Dedifferentiated amniotic fluid mesenchymal stem cell (primary cell): ENCODE measurements at regions not wholly inside any gene's neighbourhood (a gene's known extent, or its start where the extent isn't known, plus 50 kb on each side); places are given as distances from the start of the nearest gene placed in this dataset.

Source experiments
- DNase-seq: peaks from one replicate; pipeline ENCODE4 v3.0.0-alpha.2; 2016; ENCODE audit errors: extremely low spot score

DNA sequence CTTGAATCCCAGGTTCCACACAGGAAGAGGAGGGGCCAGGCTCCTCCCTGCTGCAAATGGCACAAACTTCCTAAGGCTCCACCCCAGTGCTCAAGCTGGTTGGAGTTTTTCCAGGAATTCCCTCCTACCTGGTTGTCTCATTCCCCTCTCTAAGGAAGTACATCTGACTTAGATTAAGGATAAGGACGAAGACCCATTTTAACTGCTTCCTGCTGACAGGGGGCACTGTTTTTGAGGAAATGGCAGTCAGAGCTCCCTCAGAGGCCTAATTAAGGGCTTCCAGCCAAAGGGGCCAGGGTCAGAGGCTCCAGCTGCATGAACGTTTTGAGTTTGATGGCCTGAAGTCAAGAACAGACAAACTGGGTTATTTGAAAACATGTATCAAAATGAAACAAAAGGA is 1084.7 kb downstream of the SLC6A15 start:
- no peak for DNase-seq

GRCh38 chr12:83827193-83827592 is 1085.4 kb downstream of the SLC6A15 start:
- no peak for DNase-seq

- DNase-seq, result no peak
Observed at GRCh38 chr12:83826112-83826511, 1086.5 kb downstream of the SLC6A15 start.

GRCh38 chr12:83823386-83824045 is 1089.1 kb downstream of the SLC6A15 start:
- DNase-seq, result no peak

GRCh38 chr12:83821967-83822366 is 1090.6 kb downstream of the SLC6A15 start:
- DNase-seq, result no peak

DNA sequence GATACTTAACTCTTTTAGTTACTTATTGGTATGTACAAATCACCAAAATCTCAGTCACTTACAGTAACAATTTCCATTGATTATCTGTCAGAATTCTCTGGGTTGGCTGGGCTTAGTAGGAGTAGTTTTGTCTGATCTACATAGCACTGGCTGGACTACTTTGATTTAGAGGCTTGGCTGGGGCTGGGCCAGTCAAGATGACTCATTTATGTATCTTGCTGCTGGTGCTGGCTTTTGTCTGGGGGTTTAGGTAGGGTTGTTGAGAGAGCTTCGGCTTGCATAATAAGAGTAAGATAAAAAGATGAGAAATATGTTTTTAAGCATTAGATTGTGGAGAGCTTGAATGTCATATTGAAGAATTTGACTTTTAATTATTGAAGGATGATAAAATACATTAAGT is 1093.7 kb downstream of the SLC6A15 start:
- no peak for DNase-seq

- no peak for DNase-seq
Observed at GRCh38 chr12:83817730-83818129, 1094.9 kb downstream of the SLC6A15 start.

DNA sequence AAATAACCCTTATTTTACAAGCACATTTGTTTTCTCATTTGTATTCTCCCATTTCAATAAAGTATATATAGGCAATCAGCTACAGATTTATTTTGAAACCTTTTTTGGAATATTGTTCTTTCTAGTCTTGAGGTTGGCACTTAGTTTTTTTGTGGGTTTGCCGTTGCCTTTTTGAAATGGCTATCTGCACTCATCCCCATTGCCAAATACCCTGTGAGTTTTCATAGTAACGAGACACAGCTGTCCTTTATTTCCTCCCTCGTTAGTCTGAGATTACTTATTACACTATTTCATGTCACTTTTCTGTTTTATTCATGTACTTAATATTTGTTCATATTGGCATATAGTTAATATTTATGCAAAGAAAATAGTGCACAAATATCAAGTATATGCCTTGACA is 1104.0 kb downstream of the SLC6A15 start:
- no peak for DNase-seq

GRCh38 chr12:83807871-83808270 is 1104.7 kb downstream of the SLC6A15 start:
- no peak for DNase-seq

GRCh38 chr12:83805873-83806272 is 1106.7 kb downstream of the SLC6A15 start:
- no peak for DNase-seq

DNA sequence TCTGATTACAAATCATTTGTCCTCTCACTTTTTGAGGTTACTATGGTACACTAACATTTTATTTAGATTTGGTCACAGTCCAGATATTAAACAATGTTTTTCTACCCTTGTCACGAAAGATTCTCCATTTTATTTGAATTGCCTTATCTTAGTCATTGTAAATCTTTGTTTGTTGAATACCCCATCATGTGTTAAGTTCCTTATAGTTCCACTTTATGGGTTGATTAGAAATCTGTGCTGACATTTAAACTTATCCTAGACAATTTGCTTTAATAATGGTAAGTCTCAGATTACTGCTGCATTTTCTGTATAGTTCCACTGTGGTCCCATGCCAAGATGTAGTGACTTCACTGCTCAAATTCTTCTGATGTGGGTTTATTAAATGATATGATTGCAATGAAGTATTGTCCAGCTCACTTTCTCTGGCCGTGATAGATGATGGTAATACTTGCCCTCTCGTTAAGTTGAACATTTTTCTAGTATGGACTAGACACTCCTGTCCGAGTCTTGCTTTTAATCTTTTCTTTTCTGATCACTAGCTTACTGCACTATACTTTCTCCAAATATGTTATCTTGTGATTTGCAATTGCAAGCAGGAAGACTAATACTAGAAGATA is 1107.3 kb downstream of the SLC6A15 start:
- DNase-seq, result no peak

- no peak for DNase-seq
Observed at GRCh38 chr12:83801972-83802371, 1110.6 kb downstream of the SLC6A15 start.

DNA sequence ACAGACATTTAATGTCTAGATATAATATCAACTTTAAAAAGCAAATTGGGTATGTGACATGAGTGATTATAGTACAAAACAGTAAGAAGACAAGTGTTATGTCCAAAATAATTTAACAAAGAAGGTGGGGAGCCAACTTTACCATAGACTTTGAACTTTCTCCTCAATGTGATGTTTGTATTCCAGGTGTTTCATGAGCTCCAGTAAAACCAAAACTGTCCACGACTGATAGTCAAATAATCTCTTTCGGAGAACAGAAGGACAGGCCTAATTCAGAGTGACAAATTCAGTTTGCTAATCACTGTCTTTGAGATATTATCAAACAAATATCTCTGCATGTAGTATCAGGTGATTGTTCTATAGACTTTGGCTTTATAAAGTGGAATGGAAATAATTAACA is 1112.6 kb downstream of the SLC6A15 start:
- no peak for DNase-seq

GRCh38 chr12:83796531-83796930 is 1109.8 kb downstream of the TMTC2 start:
- DNase-seq, result no peak

GRCh38 chr12:83793616-83794015 is 1106.9 kb downstream of the TMTC2 start:
- no peak for DNase-seq

GRCh38 chr12:83784298-83784890 is 1097.7 kb downstream of the TMTC2 start:
- DNase-seq, result no peak

GRCh38 chr12:83779526-83779925 is 1092.8 kb downstream of the TMTC2 start:
- DNase-seq, result no peak

DNA sequence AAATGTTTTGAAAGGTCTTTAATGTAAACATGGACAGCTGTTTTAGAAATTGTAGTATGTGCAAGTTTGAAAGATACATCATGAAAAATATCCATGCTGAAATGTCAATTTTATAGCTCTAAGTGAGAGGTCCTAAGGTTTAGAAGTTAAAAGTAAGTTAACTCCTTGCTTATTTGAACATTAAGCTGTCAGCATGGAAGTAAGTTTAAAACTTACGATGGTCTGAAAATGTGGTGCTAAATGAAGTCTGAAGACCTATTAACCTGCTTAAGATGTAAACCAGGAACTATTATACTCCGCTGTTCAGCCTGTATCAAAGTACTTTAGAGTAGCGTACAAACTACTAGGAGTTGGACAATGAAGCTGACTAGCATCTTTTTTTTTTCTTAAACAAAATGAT is 1082.4 kb downstream of the TMTC2 start:
- no peak for DNase-seq

- DNase-seq, result no peak
Observed at GRCh38 chr12:83767723-83768122, 1081.0 kb downstream of the TMTC2 start.

DNA sequence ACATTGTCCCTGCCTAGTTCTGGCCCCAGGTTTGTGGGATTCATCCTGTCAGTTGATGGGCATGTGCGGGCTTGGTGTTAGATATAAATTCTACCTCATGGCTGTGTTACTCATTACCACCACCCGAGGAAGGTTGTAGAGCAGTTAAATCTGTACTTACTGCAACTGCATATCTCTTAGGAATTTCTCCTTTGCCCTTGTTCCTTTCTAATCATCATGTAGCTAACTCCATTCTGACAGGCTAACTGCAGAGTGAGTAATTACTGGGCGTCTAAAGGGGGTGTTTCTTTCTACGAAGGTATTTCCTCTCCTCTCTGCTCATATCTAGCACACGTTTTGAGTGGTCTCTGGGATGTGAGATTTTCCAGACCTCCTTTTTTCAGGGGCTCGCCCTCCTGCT is 1076.7 kb downstream of the TMTC2 start:
- no peak for DNase-seq

DNA sequence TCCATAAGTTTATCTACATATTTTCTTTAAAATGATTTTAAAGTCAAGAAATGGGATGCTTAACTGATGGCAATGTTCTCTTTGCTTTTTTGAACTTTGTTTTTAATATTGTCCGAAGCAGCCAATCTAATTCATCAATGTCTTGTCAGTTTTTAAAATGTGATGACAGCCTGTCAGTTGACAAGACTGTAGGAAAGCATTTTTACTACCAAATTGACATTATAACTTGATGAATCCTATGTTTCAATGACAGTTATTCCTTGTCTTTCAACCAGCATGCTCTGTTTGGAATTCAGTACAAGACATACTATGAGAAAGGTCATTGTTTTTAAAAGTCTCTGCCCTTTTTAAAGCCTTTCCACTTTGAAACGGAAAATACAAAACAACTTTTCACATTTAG is 1073.2 kb downstream of the TMTC2 start:
- DNase-seq, result no peak

GRCh38 chr12:83758888-83759631 is 1072.4 kb downstream of the TMTC2 start:
- DNase-seq, result no peak

DNA sequence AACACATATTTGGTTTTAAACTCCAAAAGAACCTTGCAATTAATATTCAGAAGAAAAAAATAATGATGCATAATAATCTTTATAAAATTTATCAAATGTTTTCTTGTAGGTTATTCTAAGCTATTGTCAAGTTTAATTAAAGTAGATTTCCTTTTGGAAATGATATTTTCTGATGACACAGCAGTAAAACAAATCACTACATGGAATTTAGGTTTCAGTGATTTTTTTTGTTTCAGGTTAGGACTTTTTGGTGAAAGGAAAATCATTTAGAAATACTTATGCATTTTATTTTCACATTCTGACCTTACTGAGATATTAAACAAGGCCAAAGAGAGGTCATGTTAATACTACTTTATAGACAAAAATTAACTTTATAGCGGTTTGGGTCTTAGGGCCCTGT is 1067.2 kb downstream of the TMTC2 start:
- DNase-seq, result no peak
